Ovary (tissue), 7 donors: ENCODE measurements at regions not wholly inside any gene's neighbourhood (a gene's known extent, or its start where the extent isn't known, plus 50 kb on each side); places are given as distances from the start of the nearest gene placed in this dataset.

Experiments
- DNase-seq, 5 donors: peaks; one replicate each; pipeline ENCODE4 v3.0.0-alpha.2; 2019 to 2020
- H3K27ac ChIP-seq, 2 donors: fragments of 200-600 bp; one replicate each; pipeline versions ENCODE4 v1.5.1 to v1.8.0; 2019 to 2022
- H3K27me3 ChIP-seq: fragments of 200-600 bp; one replicate; pipeline ENCODE4 v1.8.0; 2022
- H3K36me3 ChIP-seq: fragments of 200-600 bp; sonication (generic); one replicate; pipeline ENCODE4 v1.5.1; 2019
- H3K4me1 ChIP-seq: one replicate; pipeline ENCODE4 v1.8.1; 2013; ENCODE audit warnings: mild to moderate bottlenecking, moderate library complexity; ENCODE audit not compliant: insufficient read depth
- H3K4me3 ChIP-seq: fragments of 200-600 bp; sonication (generic); one replicate; pipeline ENCODE4 v1.5.1; 2017
- H3K9me3 ChIP-seq, 2 donors: fragments of 200-600 bp in 1 of 2; sonication (generic) in 1 of 2; one replicate each; pipeline versions ENCODE4 v1.5.1 to v1.8.1; 2013 to 2019; ENCODE audit warnings: mild to moderate bottlenecking in 1 of 2, moderate library complexity in 1 of 2
- CTCF ChIP-seq, 3 donors: fragments of 450-650 bp in 2 of 3; fragments of 200-600 bp in 1 of 3; IDR thresholded peaks; one replicate each; pipeline versions ENCODE4 v1.5.1 to v1.8.0; 2016 to 2022; ENCODE audit warnings: antibody characterized with exemption in 3 of 3, mild to moderate bottlenecking in 1 of 3
- EP300 ChIP-seq: sonication (generic); formaldehyde crosslinking; IDR thresholded peaks from one replicate; pipeline ENCODE4 v1.6.1; 2017; ENCODE audit warnings: antibody characterized with exemption
- POLR2A ChIP-seq: fragments of 450-650 bp; IDR thresholded peaks from one replicate; pipeline ENCODE4 v1.6.1; 2017; ENCODE audit warnings: antibody characterized with exemption, mild to moderate bottlenecking, moderate library complexity
- WGBS, 3 donors: extraction: QIAGEN DNeasy Blood & Tissue Kit in 1 of 3; methylation state at CpG; one replicate each; pipeline versions ENCODE4 v1.1.5 to v1.1.7; 2013 to 2017; 5-methylcytosine and 5-hydroxymethylcytosine counted together
- intact Hi-C, 4 donors: fragments of 100-400 bp; cut with DNase I; formaldehyde crosslinking; loops; one replicate each; pipeline versions ENCODE4 v1.11.0 to v1.15.1; 2022 to 2023
- donor health status: DM: no; HTN: no; CAD: no; lungs with moderate emphysema.
- donor health status: DM: no; HTN: no; CAD: no.
- donor health status: Bipolar disorder and iron deficiency.
- donor health status: DM: no; HTN: no; CAD: no.
- donor health status: DM: yes; HTN: yes; CAD: no.

DNA sequence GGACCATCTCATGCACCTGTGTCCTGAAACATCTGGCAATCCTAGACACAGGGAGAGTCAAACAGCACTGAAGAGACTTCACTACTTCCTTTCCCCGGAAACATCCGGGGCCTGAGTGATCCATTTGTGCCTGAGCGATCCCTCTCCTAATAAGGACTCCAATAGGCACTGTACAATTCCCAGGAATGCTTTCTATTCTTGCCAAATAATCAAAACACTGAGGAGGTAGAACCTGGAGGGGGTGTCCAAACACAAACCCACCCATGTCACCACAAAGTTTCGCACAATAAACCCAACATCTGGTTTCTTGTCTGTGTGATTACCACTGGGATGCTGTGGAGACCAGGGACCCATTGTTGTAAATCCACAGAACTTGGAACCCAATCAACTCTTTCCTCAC is 205.0 kb downstream of the OPA1 start:
- intact Hi-C loops = no loop called here
- 80 to 100% (median 91%) methylated on average over 4 of the region's 4 CpGs for WGBS, 3 donors

DNA sequence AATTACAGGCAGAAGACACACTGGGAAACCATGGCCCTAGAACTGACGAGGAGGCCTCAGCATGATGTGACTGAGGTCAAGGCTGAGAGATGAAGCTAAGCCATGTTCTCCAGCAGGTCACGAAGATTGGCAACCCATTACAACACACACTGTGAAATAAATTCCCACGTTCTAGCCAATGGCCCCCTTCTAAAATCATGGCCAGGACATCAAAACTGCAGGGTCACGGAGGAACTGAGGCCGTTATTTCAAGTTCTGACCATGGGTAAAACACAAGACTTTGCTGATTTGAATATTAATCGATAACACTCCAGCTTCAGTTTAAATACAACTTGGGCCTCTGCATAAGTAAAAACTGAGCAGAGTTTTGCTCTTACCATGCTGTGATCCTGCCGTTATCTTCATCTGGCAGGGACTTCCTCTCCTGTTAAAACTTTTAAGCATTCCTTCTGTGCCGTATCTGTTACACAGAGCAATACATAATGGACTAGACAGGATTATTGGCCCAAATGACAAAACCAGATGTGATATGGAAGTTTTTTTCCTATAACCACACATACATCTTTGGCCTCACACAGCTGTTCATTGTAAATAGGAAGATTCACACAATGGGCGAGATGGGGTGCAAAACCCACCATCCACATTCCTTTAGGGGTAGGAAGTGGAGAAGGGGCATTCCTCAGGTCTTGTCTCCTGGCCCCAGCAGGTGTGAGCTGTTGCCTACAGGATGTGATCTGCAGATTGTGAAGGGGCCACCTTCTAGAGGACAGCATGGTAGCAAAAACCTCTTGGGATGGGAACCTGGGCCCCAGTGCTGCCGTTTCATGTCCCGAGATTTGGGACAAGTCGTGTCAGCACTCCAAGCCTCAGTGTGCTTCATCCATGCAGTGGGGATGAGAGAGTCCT is 207.4 kb downstream of the OPA1 start:
- intact Hi-C loops = no loop called here
- no peaks in the 10 kb centered on the region for H3K36me3 ChIP-seq
- no peak for TF ChIP-seq POLR2A
- TF ChIP-seq EP300 = no peak
- DNase-seq = no peak
- no peaks in the 10 kb centered on the region for H3K27me3 ChIP-seq
- H3K27ac ChIP-seq = no peak overlapping the region
- no peak overlapping the region for H3K4me3 ChIP-seq
- no peaks in the 10 kb centered on the region for H3K4me1 ChIP-seq
- H3K9me3 ChIP-seq = no peaks in the 10 kb centered on the region
- WGBS, 3 donors = 69 to 76% (median 75%) methylated on average over 12 of the region's 12 CpGs

More for the DNA sequence above, 205.0 kb downstream of the OPA1 start:
- H3K4me3 ChIP-seq = no peak overlapping the region
- H3K4me1 ChIP-seq = no peaks in the 10 kb centered on the region
- TF ChIP-seq CTCF (IDR thresholded peaks at IDR 0.05) (no peak), EP300 (no peak), POLR2A (no peak)
- no peak overlapping the region for H3K27ac ChIP-seq
- H3K36me3 ChIP-seq = no peaks in the 10 kb centered on the region
- no peaks in the 10 kb centered on the region for H3K27me3 ChIP-seq
- no peak for DNase-seq
- H3K9me3 ChIP-seq = no peaks in the 10 kb centered on the region

GRCh38 chr3:193801097-193801496 is 208.1 kb downstream of the OPA1 start:
- no peak overlapping the region for H3K27ac ChIP-seq
- H3K27me3 ChIP-seq = no peaks in the 10 kb centered on the region
- H3K9me3 ChIP-seq = no peaks in the 10 kb centered on the region
- TF ChIP-seq CTCF (IDR thresholded peaks at IDR 0.05) (no peak), EP300 (no peak), POLR2A (no peak)
- no peaks in the 10 kb centered on the region for H3K36me3 ChIP-seq
- DNase-seq = no peak
- intact Hi-C loops = no loop called here
- no peaks in the 10 kb centered on the region for H3K4me1 ChIP-seq
- H3K4me3 ChIP-seq = no peak overlapping the region

GRCh38 chr3:193803288-193803687 is 210.3 kb downstream of the OPA1 start:
- no peak overlapping the region for H3K27ac ChIP-seq
- intact Hi-C loops = no loop called here
- no peaks in the 10 kb centered on the region for H3K9me3 ChIP-seq
- no peak for DNase-seq
- no peaks in the 10 kb centered on the region for H3K36me3 ChIP-seq
- no peak for TF ChIP-seq CTCF (IDR thresholded peaks at IDR 0.05)
- TF ChIP-seq POLR2A = no peak
- no peak for TF ChIP-seq EP300
- H3K4me3 ChIP-seq = no peak overlapping the region
- WGBS, 3 donors = 85 to 92% (median 86%) methylated on average over 4 of the region's 4 CpGs
- H3K27me3 ChIP-seq = no peaks in the 10 kb centered on the region
- no peaks in the 10 kb centered on the region for H3K4me1 ChIP-seq

GRCh38 chr3:193805448-193805847 is 212.4 kb downstream of the OPA1 start:
- TF ChIP-seq POLR2A = no peak
- TF ChIP-seq EP300 = no peak
- TF ChIP-seq CTCF (IDR thresholded peaks at IDR 0.05) = no peak
- Histone ChIP-seq H3K9me3 (no peaks in the 10 kb centered on the region), H3K36me3 (no peaks in the 10 kb centered on the region), H3K4me1 (no peaks in the 10 kb centered on the region), H3K4me3 (no peak overlapping the region), H3K27me3 (no peaks in the 10 kb centered on the region), H3K27ac (no peak overlapping the region)
- peak; percentile 42 to 78 (median 71) for DNase-seq
- 44 to 52% (median 45%) methylated on average over 8 of the region's 8 CpGs for WGBS, 3 donors
- intact Hi-C loops = no loop called here
